Cardiac fibroblast (primary cell): ENCODE measurements at regions not wholly inside any gene's neighbourhood (a gene's known extent, or its start where the extent isn't known, plus 50 kb on each side); places are given as distances from the start of the nearest gene placed in this dataset.

ENCODE experiments used
- DNase-seq, 2 donors: peaks; one replicate each; pipeline versions ENCODE4 v3.0.0 to v3.0.0-alpha.2; 2010; ENCODE audit warnings: low read depth in 2 of 2
- H3K4me3 ChIP-seq, 2 donors: replicated peaks in 1 of 2; 1 replicate in 1 of 2; 2 replicates in 1 of 2; pipeline ENCODE4 v1.5.1; 2011; ENCODE audit warnings: low read depth in 2 of 2, low read length in 2 of 2, mild to moderate bottlenecking in 2 of 2, moderate library complexity in 1 of 2
- CTCF ChIP-seq: IDR thresholded peaks from one replicate; pipeline ENCODE4 v1.5.1; 2011; ENCODE audit warnings: low read depth, mild to moderate bottlenecking, low read length, inconsistent platforms

- no peak overlapping the region for H3K4me3 ChIP-seq
- no peak for TF ChIP-seq CTCF
- peak in 1 of 2 donors; percentile 12 for DNase-seq
Measured at GRCh38 chr14:87005280-87005679, 987.7 kb downstream of the GALC start.

- no peak overlapping the region for H3K4me3 ChIP-seq
- TF ChIP-seq CTCF: no peak
- no peak for DNase-seq
Measured at GRCh38 chr14:87002776-87003175, 990.2 kb downstream of the GALC start.

GRCh38 chr14:87001333-87001732 is 991.6 kb downstream of the GALC start:
- no peak for DNase-seq
- H3K4me3 ChIP-seq: no peak overlapping the region
- TF ChIP-seq CTCF: no peak

GRCh38 chr14:87000081-87000480 is 992.9 kb downstream of the GALC start:
- DNase-seq: no peak
- H3K4me3 ChIP-seq: no peak overlapping the region
- no peak for TF ChIP-seq CTCF

GRCh38 chr14:86999036-86999435 is 993.9 kb downstream of the GALC start:
- no peak for TF ChIP-seq CTCF
- no peak for DNase-seq
- no peak overlapping the region for H3K4me3 ChIP-seq

GRCh38 chr14:86997271-86997670 is 995.7 kb downstream of the GALC start:
- no peak overlapping the region for H3K4me3 ChIP-seq
- no peak for TF ChIP-seq CTCF
- no peak for DNase-seq

GRCh38 chr14:86990396-86990795 is 1002.6 kb downstream of the GALC start:
- H3K4me3 ChIP-seq: no peak overlapping the region
- no peak for TF ChIP-seq CTCF
- DNase-seq: no peak
